Cardiac muscle cell (in vitro differentiated cells and primary cell): ENCODE measurements at regions not wholly inside any gene's neighbourhood (a gene's known extent, or its start where the extent isn't known, plus 50 kb on each side); places are given as distances from the start of the nearest gene placed in this dataset.
A peak's percentile ranks its signal among the peaks of the same experiment; 100 is the strongest.
"Not testable (repeated sequence)": the region's sequence is repeated elsewhere in the genome, so short reads cannot be mapped to it uniquely, and the experiment has no call there.

Experiments used
- DNase-seq, 2 donors: peaks; one replicate each; pipeline versions ENCODE4 v3.0.0 to v3.0.0-alpha.2; 2010 to 2017; ENCODE audit warnings: low read depth in 1 of 2, low spot score in 1 of 2
- H3K27ac ChIP-seq: fragments of 200-600 bp; sonication (generic); 2 replicates; pipeline ENCODE4 v1.5.1; 2016
- H3K27me3 ChIP-seq: fragments of 200-600 bp; sonication (generic); 2 replicates; pipeline ENCODE4 v1.6.0; 2016; ENCODE audit warnings: control low read depth
- H3K36me3 ChIP-seq: fragments of 200-600 bp; sonication (generic); 2 replicates; pipeline ENCODE4 v1.5.1; 2016; ENCODE audit warnings: control low read depth
- H3K4me1 ChIP-seq: fragments of 200-600 bp; sonication (generic); 2 replicates; pipeline ENCODE4 v1.8.1; 2017; ENCODE audit warnings: low read depth, mild to moderate bottlenecking, mixed run types
- H3K4me3 ChIP-seq: fragments of 200-600 bp; sonication (generic); 2 replicates; pipeline ENCODE4 v1.5.1; 2016; ENCODE audit warnings: mild to moderate bottlenecking
- H3K9me3 ChIP-seq: fragments of 200-600 bp; sonication (generic); 2 replicates; pipeline ENCODE4 v1.5.1; 2017; ENCODE audit warnings: low read depth, mild to moderate bottlenecking, control low read depth
- TF ChIP-seq, protein P1 (sequence below): IDR thresholded peaks from 2 replicates; pipeline ENCODE4 v1.5.1; 2012; ENCODE audit warnings: low read depth, mild to moderate bottlenecking, low read length

DNA sequence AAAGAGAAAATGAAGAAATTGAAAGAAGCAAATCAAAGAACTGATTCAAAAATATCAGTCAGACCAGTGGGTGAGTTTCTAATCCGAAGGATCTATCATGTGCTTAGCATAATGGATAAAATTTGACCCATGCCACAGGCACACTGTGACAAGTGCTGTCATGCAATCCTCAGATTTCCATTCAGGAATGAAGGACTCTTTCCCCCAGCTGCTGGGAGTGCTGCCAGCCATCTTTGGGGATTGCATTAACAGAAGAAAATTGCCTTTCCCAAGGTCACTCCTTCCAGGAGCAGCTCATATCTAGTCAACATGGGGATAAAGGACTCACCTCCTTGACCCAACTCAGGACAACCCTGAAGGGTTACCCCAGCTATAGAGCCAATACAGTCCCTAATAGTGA is 316.7 kb upstream of the TBX18 start:
- TF ChIP-seq, protein P1, sequence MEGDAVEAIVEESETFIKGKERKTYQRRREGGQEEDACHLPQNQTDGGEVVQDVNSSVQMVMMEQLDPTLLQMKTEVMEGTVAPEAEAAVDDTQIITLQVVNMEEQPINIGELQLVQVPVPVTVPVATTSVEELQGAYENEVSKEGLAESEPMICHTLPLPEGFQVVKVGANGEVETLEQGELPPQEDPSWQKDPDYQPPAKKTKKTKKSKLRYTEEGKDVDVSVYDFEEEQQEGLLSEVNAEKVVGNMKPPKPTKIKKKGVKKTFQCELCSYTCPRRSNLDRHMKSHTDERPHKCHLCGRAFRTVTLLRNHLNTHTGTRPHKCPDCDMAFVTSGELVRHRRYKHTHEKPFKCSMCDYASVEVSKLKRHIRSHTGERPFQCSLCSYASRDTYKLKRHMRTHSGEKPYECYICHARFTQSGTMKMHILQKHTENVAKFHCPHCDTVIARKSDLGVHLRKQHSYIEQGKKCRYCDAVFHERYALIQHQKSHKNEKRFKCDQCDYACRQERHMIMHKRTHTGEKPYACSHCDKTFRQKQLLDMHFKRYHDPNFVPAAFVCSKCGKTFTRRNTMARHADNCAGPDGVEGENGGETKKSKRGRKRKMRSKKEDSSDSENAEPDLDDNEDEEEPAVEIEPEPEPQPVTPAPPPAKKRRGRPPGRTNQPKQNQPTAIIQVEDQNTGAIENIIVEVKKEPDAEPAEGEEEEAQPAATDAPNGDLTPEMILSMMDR: no peak
- no peak for DNase-seq

DNA sequence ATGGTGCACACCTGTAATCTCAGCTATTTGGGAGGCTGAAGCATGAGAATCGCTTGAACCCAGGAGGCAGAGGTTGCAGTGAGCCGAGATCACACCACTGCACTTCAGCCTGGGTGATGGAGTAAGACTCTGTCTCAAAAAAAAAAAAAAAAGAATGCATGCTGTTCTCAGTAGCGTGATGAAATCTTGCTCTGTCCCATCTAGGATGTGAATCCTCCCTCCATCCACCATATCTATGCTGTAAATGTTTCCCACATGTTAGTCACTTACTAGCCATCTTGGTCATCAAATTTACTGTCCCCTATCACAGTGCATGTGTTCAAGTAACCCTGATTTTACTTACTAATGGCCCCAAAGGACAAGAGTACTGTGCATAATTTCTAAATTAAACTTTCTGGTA is 315.4 kb upstream of the TBX18 start:
- DNase-seq: no peak

More for the DNA sequence above, 316.7 kb upstream of the TBX18 start:
- Histone ChIP-seq H3K4me3 (no peak overlapping the region), H3K36me3 (no peaks in the 10 kb centered on the region), H3K27me3 (no peaks in the 10 kb centered on the region), H3K4me1 (no peaks in the 10 kb centered on the region), H3K9me3 (no peaks in the 10 kb centered on the region), H3K27ac (no peak overlapping the region)

DNA sequence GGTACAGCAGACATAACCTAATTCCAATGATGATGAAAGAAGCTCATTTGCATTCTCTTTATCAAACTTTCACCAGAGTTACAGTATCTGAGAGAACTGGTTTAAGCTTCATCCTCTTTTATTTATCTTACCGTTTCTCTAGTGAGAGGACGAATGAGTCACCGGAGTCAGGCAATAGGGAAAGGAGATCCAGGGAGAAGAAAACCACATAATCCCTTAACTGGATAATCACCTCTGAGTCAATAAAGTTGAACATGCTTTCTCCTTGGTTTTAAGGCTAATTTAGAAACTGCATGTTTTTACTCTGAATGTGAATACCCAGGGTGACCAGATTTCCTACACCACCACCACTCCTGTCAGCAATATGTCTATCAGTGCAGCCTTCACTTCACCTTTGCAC is 313.7 kb upstream of the TBX18 start:
- TF ChIP-seq, protein P1: no peak
- H3K27ac ChIP-seq: no peak overlapping the region
- H3K36me3 ChIP-seq: no peaks in the 10 kb centered on the region
- no peaks in the 10 kb centered on the region for H3K4me1 ChIP-seq
- no peaks in the 10 kb centered on the region for H3K27me3 ChIP-seq
- H3K9me3 ChIP-seq: no peaks in the 10 kb centered on the region
- no peak overlapping the region for H3K4me3 ChIP-seq
- DNase-seq: peak in 1 of 2 donors; percentile 83

More for the DNA sequence above, 315.4 kb upstream of the TBX18 start:
- H3K27ac ChIP-seq: no peak overlapping the region
- TF ChIP-seq, protein P1: no peak
- no peak overlapping the region for H3K4me3 ChIP-seq
- no peaks in the 10 kb centered on the region for H3K4me1 ChIP-seq
- H3K9me3 ChIP-seq: no peaks in the 10 kb centered on the region
- H3K27me3 ChIP-seq: no peaks in the 10 kb centered on the region
- no peaks in the 10 kb centered on the region for H3K36me3 ChIP-seq

DNA sequence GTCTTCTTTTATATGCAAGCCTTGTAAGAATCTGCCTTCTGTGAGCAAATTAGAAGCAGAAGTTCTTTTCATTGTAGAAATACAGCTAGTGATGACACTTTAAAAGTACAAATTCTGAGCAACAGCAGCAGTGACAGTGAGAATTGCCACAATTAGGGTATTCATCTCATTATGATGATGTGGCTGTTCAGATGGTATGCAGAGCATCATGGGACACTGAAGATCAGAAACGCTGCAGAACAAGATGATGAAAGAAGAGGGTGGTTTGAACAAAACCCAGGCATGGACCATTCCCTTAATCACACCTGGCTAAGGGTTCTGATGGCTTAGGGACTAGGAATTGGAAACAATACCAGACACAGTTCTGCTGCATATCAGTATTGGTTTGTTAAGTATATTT is 312.7 kb upstream of the TBX18 start:
- no peak for DNase-seq
- TF ChIP-seq, protein P1: no peak
- H3K36me3 ChIP-seq: no peaks in the 10 kb centered on the region
- no peaks in the 10 kb centered on the region for H3K4me1 ChIP-seq
- H3K4me3 ChIP-seq: no peak overlapping the region
- H3K27me3 ChIP-seq: no peaks in the 10 kb centered on the region
- no peaks in the 10 kb centered on the region for H3K9me3 ChIP-seq
- H3K27ac ChIP-seq: no peak overlapping the region

DNA sequence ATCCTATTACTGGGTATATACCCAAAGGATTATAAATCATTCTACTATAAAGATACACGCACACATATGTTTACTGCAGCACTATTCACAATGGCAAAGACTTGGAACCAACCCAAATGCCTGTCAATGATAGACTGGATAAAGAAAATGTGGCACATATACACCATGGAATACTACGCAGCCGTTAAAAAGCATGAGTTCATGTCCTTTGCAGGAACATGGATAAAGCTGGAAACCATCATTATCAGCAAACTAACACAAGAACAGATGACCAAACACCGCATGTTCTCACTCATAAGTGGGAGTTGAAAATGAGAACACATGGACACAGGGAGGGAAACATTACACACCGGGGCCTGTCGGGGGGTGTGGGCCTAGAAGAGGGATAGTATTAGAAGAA is 307.4 kb upstream of the TBX18 start:
- H3K27me3 ChIP-seq, H3K36me3 ChIP-seq: not testable (repeated sequence)

DNA sequence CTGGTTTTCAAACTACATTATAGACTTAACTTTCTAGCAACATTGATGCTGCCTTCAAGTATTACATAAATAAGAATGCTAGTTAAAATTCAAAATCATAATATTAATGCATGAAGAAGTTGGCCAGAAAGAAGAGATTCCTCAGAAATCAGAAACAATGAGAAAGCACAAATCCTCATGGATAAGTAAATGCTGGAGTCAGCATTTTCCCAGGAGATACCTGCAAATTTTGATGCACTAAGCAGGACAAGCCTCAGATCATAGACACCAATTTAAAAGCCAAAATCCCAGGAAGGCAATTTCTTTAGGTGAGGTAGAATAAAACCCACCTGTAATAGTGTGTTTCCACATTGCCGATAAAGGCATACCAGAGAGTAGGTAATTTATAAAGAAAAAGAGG is 305.2 kb upstream of the TBX18 start:
- TF ChIP-seq, protein P1: no peak
- H3K9me3 ChIP-seq: no peaks in the 10 kb centered on the region
- H3K4me3 ChIP-seq: no peak overlapping the region
- no peaks in the 10 kb centered on the region for H3K36me3 ChIP-seq
- no peaks in the 10 kb centered on the region for H3K27me3 ChIP-seq
- H3K4me1 ChIP-seq: no peaks in the 10 kb centered on the region
- H3K27ac ChIP-seq: no peak overlapping the region
- no peak for DNase-seq

More for the DNA sequence above, 307.4 kb upstream of the TBX18 start:
- not testable (repeated sequence) for H3K4me3 ChIP-seq, H3K4me1 ChIP-seq, DNase-seq, H3K27ac ChIP-seq, H3K9me3 ChIP-seq
